HG02981 (cell line): ENCODE measurements at regions not wholly inside any gene's neighbourhood (a gene's known extent, or its start where the extent isn't known, plus 50 kb on each side); places are given as distances from the start of the nearest gene placed in this dataset.
"Not testable (repeated sequence)": the region's sequence is repeated elsewhere in the genome, so short reads cannot be mapped to it uniquely, and the experiment has no call there.

Experiments
- ATAC-seq: cut with Tn5 transposase; IDR thresholded peaks from one replicate; pipeline ENCODE4 v1.9.1; 2021; ENCODE audit warnings: mild to moderate bottlenecking, moderate library complexity; ENCODE audit not compliant: unreplicated experiment

DNA sequence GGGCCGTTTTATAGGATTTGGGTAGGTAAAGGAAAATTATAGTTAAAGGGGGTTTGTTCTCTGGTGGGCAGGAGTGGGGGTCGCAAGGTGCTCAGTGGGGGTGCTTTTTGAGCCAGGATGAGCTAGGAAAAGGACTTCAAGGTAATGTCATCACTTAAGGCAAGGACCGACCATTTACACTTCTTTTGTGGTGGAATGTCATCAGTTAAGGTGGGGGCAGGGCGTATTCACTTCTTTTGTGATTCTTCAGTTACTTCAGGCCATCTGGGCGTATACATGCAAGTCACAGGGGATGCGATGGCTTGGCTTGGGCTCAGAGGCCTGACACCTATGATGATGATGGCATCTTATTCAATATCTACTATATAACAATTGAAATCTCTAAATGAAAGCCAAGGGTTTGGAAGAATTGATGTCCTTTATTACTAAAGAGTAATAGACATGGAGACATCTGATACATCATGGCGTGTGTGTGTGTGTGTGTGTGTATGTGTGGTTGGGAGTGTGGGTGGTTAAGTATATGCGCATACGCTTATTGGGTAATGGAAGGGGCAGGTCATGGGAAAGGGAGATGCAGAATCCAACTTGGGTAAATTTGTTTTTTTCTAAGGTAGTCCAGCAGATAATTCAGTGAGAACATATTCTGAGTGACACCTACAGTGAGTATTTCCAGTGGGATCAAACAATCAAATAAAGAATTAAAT lies 236.9 kb upstream of the DUSP10 start:
- not testable (repeated sequence) for ATAC-seq

DNA sequence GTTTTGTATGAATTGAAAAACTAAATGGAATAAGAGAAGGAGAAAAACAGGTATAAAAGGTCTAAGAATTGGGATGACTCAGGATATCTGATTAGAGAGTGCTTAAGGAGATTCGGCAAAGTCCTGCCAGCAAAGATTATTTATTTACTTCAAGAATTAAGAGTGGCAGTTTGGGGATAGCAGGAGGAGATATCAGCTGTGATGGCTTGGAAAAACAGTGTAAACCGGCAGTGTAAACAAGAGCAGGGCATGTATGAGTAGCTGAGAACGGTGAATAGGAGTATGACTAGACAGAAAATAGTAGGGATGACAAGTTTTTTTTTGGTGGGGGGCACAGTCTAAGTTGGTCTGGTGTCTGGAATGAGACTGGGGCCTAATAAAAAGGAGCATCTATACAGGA lies 231.9 kb upstream of the DUSP10 start:
- not testable (repeated sequence) for ATAC-seq

DNA sequence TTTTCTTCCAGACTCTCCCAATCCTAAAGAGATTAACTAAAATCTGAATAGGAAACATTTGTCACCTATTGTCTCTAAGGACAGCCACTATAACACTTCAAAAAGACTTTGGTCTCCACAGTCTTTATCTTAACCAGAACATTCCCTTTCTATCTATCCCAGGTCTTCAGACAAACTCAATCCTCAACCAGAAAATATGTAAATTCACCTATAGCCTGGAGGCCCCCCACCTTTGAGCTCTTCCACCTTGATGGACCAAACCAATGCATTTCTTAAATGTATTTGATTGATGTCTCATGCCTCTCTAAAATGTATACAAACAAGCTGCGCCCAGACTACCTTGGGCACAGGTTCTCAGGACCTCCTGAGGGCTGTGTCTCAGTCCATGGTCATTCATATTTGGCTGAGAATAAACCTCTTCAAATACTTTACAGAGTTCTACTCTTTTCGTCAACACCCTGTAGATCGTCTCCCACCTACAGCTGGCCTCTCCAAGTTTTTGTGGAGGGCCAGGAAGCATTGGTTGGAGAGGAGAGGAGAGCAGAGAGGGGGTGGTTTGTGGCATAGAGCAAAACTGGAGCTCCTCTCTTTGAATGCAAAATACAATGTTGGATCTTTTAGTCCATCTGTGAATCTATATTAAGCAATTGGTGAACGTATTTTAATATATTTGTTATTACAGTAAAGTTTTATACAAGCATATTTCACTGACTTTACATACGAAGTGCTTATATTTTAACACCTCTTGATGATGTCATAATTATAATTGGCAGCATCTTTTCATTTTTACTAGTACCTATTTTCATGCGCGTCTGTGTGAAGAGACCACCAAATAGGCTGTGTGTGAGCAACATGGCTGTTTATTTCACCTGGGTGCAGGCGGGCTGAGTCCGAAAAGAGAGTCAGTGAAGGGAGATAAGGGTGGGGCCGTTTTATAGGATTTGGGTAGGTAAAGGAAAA lies 230.7 kb upstream of the DUSP10 start:
- no peak for ATAC-seq

DNA sequence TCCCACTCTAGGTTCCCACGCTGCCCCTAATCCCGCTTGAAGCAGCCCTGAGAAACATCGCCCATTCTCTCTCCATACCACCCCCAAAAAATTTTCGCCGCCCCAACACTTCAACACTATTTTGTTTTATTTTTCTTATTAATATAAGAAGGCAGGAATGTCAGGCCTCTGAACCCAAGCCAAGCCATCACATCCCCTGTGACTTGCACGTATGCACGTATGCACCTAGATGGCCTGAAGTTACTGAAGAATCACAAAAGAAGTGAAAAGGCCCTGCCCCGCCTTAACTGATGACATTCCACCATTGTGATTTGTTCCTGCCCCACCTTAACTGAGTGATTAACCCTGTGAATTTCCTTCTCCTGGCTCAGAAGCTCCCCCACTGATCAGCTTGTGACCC lies 229.1 kb upstream of the DUSP10 start:
- not testable (repeated sequence) for ATAC-seq

DNA sequence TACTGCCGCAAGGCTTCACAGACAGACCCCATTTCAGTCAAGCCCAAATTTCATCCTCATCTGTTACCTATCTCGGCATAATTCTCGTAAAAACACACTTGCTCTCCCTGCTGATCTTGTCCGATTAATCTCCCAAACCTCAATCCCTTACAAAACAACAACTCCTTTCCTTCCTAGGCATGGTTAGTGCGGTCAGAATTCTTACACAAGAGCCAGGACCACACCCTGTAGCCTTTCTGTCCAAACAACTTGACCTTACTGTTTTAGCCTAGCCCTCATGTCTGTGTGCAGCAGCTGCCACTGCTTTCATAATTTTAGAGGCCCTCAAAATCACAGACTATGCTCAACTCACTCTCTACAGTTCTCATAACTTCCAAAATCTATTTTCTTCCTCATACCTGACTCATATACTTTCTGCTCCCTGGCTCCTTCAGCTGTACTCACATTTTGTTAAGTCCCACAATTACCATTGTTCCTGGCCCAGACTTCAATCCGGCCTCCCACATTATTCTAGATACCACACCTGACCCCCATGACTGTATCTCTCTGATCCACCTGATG lies 227.5 kb upstream of the DUSP10 start:
- not testable (repeated sequence) for ATAC-seq

DNA sequence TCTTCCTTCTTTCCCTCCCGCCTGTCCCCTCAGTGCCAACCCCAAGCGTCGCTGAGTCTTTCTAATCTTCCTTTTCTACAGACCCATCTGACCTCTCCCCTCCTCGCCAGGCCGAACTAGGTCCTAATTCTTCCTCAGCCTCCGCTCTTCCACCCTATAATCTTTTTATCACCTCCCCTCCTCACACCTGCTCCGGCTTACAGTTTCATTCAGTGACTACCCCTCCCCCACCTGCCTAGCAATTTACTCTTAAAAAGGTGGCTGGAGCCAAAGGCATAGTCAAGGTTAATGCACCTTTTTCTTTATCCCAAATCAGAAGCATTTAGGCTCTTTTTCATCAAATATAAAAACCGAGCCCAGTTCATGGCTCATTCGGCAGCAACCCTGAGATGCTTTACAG lies 225.6 kb upstream of the DUSP10 start:
- not testable (repeated sequence) for ATAC-seq

DNA sequence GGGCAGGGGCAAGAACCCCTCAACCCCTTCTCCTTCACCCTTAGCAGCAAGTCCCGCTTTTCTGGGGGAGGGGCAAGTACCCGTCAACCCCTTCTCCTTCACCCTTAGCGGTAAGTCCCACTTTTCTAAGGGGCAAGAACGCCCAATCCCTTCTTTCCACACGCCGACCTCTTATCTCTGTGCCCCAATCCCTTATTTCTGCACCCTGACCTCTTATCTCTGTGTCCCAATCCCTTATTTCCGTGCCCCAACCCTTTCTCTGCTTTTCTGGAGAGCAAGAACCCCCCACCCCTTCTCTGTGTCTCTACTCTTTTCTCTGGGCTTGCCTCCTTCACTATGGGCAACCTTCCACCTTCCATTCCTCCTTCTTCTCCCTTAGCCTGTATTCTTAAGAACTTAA lies 225.0 kb upstream of the DUSP10 start:
- ATAC-seq: not testable (repeated sequence)

DNA sequence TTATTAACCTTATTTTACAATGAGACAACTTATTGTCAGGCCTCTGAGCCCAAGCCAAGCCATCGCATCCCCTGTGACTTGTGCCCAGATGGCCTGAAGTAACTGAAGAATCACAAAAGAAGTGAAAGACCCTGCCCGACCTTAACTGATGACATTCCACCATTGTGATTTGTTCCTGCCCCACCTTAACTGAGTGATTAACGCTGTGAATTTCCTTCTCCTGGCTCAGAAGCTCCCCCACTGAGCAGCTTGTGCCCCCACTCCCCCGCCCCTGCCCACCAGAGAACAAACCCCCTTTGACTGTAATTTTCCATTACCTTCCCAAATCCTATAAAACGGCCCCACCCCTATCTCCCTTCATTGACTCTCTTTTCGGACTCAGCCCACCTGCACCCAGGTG lies 224.0 kb upstream of the DUSP10 start:
- ATAC-seq: not testable (repeated sequence)

DNA sequence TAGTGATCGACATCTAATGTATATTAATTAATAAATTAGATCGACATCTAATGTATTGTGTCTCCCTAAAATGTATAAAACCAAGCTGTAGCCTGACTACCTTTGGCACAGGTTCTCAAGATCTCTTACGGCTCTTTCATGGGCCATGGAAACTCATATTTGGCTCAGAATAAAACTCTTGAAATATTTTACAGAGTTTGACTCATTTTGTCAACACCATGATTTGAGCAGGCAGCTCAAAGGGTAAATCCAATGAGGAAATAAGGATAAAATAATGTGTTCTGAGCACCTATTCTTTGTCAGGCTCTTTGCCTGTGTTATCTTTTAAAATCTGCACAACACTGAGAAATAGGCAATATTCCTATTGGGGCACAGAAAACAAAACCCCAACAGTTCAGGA lies 223.4 kb upstream of the DUSP10 start:
- no peak for ATAC-seq

- ATAC-seq: no peak
These were observed 221.9 kb upstream of the DUSP10 start for GRCh38 chr1:221963742-221964141.

DNA sequence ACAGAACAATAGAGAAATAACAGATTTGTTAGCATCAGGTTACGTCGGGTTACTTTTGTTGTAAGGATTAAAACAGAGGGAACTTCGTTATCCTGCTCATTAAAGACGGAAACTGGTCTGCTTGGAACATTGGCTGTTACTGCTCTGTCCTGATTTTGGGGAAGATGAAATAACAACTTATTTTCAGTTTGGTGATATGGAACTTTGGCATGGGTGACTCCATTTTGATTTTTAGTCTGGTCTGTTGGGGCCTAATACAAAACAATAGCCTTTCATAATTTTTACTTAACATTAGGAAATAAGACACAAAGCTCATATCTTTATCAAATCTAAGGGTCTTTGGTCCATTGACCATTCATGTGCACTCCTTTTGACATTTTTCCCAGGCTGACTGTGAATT lies 220.5 kb upstream of the DUSP10 start:
- no peak for ATAC-seq

DNA sequence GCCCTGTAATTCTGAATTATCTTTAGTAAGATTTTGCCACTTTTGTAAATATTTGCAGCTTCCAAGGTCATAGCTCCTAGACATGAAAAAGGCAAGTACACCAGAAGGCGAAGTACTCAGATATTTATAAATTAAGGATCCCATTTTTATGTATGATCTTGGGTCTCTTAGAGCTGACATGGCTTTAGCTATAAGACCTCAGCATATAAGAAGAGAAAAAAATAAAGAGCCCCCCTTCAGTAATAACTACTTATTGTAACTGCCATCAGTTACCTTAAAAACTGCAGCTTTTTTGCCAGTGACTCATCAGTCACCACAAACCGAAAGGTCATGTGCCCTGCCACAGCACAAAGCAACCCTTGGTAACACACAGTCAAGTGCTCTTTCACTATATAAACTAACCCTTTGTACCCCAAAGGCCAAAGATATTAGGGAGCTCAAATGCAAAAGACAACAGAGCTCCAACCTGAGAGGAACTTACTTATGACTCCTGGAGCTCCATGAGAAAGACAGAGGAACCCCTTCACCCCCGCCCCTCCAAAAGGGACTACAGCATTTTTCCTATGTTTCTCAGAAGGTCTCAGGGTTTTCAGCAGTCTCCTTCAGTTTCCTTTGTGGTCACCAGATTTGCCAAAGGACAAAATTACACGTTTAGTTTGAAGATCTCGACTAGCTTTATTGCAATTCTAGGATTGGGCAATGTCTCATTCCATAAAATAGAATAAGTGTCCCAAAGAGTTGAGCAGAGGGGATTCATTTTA lies 219.8 kb upstream of the DUSP10 start:
- peak; percentile 97 for ATAC-seq

GRCh38 chr1:221958161-221958562 lies 216.3 kb upstream of the DUSP10 start:
- ATAC-seq: not testable (repeated sequence)

DNA sequence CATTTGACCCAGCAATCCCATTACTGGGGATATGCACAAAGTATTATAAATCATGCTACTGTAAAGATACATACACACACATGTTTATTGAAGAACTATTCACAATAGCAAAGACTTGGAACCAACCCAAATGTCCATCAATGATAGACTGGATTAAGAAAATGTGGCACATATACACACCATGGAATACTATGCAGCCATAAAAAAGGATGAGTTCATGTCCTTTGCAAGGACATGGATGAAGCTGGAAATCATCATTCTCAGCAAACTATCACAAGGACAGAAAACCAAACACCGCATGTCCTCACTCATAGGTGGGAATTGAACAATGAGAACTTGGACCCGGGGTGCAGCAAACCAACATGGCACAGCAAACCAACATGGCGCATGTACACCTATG lies 215.5 kb upstream of the DUSP10 start:
- not testable (repeated sequence) for ATAC-seq

DNA sequence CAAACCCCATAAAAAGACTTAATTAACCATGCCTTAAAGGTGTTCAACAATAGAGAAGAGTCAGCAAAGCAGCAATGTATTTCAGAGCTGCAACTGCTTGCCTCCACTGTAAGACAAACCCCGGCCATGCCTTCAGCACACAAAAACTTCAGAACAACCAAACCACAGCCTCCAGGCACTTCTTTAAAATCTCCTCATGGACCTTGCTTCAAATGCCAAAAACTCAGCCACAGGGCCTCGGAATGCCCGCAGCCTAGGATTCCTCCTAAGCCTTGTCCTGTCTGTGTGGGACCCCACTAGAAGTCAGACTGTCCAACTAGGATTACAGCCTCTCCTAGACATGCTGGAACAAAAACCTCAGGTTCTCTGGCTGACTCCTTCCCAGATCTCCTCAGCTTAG lies 208.1 kb upstream of the DUSP10 start:
- no peak for ATAC-seq

- ATAC-seq: no peak
These were observed 206.6 kb upstream of the DUSP10 start for GRCh38 chr1:221948459-221948858.

DNA sequence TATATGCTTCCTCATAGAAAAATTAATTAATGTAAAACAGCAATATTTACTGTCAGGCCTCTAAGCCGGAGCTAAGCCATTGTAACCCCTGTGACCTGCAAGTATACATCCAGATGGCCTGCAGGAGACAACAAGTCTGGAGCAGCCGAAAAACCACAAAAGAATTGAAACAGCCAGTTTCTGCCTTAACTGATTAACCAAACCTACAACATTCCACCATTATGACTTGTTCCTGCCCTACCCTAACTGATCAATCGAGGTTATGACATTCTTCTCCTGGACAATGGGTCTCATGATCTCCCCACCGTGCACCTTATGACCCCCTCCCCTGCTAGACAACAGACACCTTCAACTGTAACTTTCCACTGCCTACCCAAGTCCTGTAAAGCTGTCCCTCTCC lies 205.8 kb upstream of the DUSP10 start:
- no peak for ATAC-seq

DNA sequence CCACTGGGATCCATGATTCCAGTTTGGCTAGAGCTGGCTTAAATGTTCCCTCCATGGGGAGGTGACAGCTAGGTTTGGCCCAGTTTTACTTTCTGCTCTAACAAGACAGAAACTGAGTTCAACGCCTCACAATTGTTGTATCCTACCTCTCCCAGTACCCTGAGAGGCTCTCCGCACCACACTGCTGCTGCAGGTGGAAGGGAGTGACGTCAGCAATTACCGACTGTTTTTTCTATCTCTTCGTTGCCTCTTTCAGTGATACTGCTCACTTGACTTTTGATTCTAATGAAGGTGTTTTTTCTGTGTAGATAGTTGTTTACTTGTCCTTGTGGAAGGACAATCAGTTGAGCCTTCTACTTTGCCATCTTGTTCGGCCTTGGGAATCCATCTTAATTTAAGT lies 204.9 kb upstream of the DUSP10 start:
- ATAC-seq: no peak

GRCh38 chr1:221945669-221946068 lies 203.8 kb upstream of the DUSP10 start:
- ATAC-seq: no peak

GRCh38 chr1:221944247-221944870 lies 202.5 kb upstream of the DUSP10 start:
- no peak for ATAC-seq

DNA sequence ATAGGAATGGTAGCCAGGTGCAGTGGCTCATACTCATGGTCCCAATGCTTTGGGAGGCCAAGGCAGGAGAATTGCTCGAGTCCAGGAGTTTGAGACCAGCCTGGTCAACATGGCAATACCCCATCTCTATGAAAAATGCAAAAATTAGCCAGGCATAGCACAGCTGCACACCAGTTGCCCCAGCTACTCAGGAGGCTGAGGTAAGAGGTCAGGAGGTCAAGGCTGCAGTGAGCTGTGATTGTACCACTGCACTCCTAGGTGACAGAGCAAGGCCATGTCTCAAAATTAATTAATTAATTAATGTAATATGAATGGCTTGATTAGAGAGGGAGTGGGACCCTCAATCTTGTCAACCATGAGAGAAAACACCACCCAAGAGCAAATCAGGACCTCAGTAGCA lies 198.7 kb upstream of the DUSP10 start:
- no peak for ATAC-seq
